Inferior parietal cortex (tissue), 1 donor: ENCODE measurements at regions not wholly inside any gene's neighbourhood (a gene's known extent, or its start where the extent isn't known, plus 50 kb on each side); places are given as distances from the start of the nearest gene placed in this dataset.
"Not testable (repeated sequence)": the region's sequence is repeated elsewhere in the genome, so short reads cannot be mapped to it uniquely, and the experiment has no call there.

Experiments used
- DNase-seq: peaks from one replicate; pipeline ENCODE4 v3.0.0-alpha.2; 2016; ENCODE audit errors: extremely low spot score

DNA sequence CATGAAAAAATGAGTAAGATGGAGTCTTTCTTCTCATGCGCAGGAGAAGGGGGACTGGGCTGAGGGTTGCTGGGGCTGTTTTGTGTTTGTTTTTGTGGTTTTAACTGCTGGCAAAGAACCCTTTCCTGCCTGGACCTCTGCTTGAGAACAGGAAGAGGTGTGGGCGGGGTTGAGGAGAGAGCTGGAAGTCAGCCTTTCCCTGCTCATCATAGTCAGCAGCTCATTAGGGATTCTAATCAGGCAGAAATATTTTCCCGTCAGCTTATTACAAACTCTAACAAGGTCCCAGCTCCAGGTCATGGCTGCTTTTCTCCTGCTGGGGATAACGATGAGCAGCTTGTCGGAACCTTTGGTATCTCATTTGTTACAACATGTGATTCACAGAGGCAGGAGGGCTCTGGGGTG is 185.0 kb upstream of the NRXN3 start:
- no peak for DNase-seq

DNA sequence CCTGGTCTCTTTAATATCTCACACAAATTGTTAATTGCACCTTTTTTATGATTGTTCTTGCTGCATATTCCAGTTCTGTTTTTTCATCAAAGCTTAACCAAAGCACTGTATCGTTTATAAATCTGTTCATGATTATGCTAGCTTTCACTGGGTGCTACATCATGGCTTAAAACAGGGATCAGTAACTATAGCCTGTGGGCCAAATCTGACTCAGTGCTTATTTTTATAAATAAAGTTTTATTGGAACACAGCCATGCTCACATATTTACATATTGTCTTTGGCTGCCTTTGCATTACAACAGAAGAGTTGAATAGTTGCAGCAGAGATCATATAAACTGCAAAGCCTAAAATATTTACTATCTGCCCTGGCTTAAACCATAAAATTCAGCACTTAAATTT is 183.4 kb upstream of the NRXN3 start:
- no peak for DNase-seq

DNA sequence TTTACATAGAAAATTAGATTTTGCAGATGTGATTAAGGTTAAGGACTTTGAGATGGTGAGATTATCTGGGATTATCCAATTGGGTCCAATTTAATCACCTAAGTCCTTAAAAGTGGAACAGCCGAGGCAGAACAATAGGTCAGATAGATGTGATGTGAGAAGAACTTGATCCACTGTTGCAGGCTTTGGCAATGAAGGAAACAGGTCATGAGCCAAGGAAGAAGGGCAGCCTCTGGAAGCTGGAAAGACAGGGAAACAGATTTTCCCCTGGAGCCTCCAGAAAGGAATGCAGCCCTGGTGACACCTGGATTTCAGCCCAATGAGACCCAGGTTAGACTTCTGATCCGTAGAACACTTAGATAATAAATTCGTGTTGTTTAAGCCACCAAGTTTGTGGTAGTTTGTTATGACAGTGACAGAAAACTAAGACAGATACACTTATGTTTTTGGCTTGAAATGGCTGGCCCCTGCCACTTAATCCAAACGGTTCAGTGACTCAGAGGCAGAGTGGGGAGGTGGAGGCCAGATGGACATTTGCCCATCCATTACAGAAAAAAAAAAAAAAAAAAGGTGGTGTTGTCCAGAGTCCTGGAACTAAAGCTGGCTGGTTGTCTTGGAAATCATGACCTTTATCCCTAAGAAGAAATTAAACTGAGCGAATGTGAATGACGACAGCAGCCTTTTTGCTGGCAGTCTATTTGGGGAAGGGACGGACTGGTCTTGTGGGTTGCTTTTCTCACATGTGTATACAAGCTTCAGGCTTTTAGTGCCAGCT is 181.9 kb upstream of the NRXN3 start:
- no peak for DNase-seq

- no peak for DNase-seq
These were observed 181.2 kb upstream of the NRXN3 start for GRCh38 chr14:77988970-77989369.

DNA sequence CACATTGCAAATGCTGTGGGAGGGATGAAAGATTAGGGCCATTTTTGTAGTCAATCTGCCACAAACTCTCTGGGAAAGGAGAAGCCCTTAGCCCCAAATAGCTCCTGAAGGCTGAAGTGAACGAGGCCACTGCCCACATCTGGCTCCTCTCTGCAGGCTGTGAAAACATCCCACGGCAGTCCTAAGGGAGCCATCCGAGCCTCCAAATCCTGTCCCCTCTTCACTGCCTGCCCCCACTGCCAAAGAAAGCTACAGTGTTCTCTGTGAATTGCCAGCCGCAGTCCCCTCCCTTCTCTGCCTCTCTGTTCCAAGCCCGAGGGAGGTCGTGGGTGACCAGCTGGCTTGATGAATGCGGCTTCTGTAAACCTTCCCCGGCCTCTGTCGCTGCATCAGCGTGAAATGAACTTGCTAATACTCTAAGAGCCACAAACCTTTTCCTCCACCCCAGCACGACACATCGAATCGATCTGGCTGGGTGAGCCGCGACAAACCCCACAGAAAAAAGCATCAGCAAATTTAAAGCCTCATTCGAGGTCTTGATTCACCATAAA is 180.7 kb upstream of the NRXN3 start:
- DNase-seq = peak; percentile 80

- DNase-seq = no peak
These were observed 179.8 kb upstream of the NRXN3 start for GRCh38 chr14:77990337-77990736.

DNA sequence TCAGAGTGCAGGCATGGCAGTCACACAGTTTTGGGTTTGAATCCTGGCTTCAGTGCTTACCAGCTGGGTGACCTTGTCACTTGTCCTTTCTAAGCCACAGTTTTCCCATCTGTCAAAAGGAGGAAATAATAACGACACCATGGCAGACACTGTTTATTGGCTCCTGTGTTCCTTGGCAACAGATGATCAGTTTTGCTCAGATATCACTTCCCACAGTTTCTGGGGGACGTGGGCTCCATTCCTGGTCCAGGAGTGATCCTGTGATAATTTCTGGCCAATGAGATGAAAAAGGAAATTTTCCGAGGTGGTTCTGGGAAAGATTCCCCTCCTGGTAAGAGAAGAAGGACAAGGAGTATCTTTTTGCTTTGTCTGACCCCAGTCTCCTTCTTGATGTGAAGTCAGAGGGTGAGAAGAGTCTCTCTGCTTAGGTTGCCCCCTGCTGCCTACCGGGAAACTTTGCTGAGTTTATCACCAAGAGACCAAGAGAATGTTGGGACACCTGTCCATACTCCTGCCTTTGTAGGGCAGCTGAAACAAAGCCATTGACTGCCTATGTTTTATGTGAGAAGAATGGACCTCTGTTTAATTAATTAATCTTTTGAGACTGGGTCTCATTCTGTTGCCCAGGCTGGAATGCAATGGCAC is 178.9 kb upstream of the NRXN3 start:
- DNase-seq = no peak

DNA sequence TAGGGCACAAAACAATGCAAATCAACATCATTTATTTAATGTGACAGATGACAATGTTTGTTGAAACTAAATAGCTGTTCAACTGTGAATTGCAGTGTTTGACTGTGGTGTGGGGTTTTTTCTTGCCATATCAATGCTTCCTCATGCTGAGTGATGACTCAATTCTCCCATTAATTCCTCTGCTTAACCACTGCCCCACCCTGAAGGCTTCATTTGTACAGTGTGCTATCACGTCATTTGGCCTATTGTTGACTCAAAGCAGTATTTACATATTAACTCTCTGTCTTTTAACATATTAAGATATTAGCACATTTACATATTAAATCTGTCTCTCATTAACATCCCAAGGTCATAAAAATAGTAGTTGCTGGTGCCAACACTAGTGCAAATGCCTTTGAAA is 164.8 kb upstream of the NRXN3 start:
- no peak for DNase-seq

DNA sequence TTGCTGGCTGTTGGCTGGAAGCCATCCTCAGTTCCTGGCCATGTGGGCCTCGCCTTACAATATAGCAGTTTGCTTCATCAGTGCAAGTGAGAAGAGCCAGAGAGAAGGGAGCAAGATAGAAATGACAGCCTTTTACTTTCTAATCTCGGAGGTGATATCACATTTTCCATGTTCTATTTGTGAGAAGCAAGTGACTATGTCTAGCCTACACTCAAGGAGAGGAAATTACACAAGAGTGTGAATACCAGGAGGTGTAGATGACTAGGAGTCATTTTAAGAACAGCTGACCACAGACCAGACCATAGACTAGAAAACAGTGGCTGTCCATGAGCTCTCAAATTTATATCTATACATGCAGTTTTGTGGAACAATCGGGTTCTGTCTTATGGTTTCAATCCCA is 163.0 kb upstream of the NRXN3 start:
- no peak for DNase-seq

GRCh38 chr14:78010688-78011087 is 159.5 kb upstream of the NRXN3 start:
- DNase-seq = no peak

DNA sequence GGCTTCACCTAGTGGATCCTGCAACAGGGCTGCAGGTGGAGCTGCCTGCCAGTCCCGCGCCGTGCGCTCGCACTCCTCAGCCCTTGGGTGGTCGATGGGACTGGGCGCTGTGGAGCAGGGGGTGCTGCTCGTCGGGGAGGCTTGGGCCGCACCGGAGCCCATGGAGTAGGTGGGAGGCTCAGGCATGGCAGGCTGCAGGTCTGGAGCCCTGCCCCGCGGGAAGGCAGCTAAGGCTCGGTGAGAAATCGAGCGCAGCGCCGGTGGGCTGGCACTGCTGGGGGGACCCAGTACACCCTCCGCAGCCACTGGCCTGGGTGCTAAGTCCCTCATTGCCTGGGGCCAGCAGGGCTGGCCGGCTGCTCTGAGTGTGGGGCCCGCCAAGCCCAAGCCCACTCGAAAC is 156.3 kb upstream of the NRXN3 start:
- not testable (repeated sequence) for DNase-seq

GRCh38 chr14:78016532-78016931 is 153.6 kb upstream of the NRXN3 start:
- DNase-seq = no peak

DNA sequence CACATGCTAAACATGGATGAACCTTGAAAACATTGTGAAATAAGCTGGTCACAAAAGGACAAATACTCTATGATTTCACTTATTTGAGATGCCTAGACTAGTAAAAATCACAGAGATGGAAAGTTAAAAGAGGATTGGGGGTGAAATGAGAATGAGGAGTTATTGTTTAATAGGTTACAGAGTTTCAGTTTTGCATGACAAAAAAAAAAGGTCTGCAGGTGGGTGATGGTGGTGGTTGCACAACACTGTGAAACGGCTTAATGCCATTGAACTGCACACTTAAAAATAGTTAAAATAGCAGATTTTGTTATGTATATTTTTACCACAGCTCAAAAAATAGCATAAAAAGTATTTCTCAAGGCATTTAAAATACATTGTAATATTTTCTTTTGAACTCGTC is 151.9 kb upstream of the NRXN3 start:
- DNase-seq = no peak

- peak; percentile 36 for DNase-seq
These were observed 148.1 kb upstream of the NRXN3 start for GRCh38 chr14:78022059-78022458.

GRCh38 chr14:78023112-78023511 is 147.1 kb upstream of the NRXN3 start:
- DNase-seq = no peak

GRCh38 chr14:78028471-78028870 is 141.7 kb upstream of the NRXN3 start:
- DNase-seq = no peak

DNA sequence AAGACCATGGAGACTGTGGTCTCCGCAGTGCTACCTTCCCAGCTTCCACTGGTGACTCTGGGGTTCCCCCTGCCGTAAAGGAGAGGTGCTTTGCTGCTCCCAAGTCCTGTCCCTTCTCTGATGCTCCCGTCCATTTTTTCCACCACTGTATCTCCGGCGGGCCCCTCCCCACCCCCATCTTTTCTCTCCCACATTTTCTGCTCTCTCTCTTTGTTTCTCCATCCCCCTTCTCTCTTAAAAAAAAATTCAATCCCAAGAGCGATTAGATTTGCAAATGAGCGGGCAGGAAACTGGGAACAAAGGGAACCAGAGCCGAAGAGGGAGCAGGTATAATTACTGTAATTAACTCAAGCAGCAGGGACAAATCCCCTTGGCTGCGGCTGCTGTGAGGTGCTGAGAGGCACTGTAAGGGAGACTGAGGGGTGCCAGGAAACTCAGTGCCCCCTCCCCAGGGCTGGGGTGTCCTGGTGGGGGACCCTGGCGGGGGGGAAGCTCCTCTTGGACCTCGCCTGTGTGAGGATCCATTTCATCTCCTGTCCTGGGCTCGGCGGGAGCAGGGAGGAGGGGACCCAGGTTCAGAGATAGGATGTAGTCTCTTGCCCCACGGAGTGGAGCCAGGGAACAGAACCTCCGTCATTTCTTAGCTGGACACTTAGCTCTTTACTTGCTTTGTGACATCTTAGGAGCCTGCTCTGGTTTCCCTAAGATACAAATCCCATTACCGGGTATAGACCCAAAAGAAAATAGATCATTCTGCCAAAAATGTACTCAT is 140.4 kb upstream of the NRXN3 start:
- DNase-seq = no peak

- DNase-seq = no peak
These were observed 126.8 kb upstream of the NRXN3 start for GRCh38 chr14:78043349-78043748.

- no peak for DNase-seq
These were observed 122.1 kb upstream of the NRXN3 start for GRCh38 chr14:78048120-78048519.

- not testable (repeated sequence) for DNase-seq
These were observed 113.3 kb upstream of the NRXN3 start for GRCh38 chr14:78056890-78057289.

- DNase-seq = no peak
These were observed 99.8 kb upstream of the NRXN3 start for GRCh38 chr14:78070344-78070743.

- no peak for DNase-seq
These were observed 99.1 kb upstream of the NRXN3 start for GRCh38 chr14:78071016-78071549.
